K562 (cell line): ENCODE measurements at regions not wholly inside any gene's neighbourhood (a gene's known extent, or its start where the extent isn't known, plus 50 kb on each side); places are given as distances from the start of the nearest gene placed in this dataset.

Source experiments
- ATAC-seq: fragments of 200-7000 bp; cut with Tn5 transposase; 3 replicates; pipeline ENCODE4 v1.9.1; 2020; ENCODE audit warnings: moderate library complexity
- BruUV-seq: library from RNA; stranded (reverse); fragments of 400-500 nt; replicated peaks from 2 replicates; lab custom pipeline; 2021; lab: Mats Ljungman, UMichigan
- CTCF ChIA-PET: fragments of 300-600 bp; formaldehyde crosslinking; extraction: SDS; loops from one replicate; lab custom pipeline; 2021; ENCODE audit warnings: low intra/inter-chr PET ratio; lab: Yijun Ruan, JAX
- POLR2A ChIA-PET: fragments of 300-600, 350-650 bp; sonication (Branson Sonifier 250); formaldehyde crosslinking; extraction: SDS; loops from one replicate; lab custom pipeline; 2021; ENCODE audit warnings: antibody characterized with exemption, inconsistent platforms; lab: Yijun Ruan, JAX
- DNase-seq, 4 experiments: peaks; one replicate each; pipeline versions ENCODE4 v3.0.0 to v3.0.0-alpha.2; 2011 to 2018; ENCODE audit warnings: low spot score in 3 of 4, mixed read lengths in 3 of 4; ENCODE audit errors: extremely low read depth in 1 of 4
- FAIRE-seq: peaks from 2 replicates; lab custom pipeline; 2011; peaks lifted over from hg19 to GRCh38; lab: Jason Lieb, UNC
- H2AFZ ChIP-seq: 2 replicates; pipeline ENCODE4 v1.6.0; 2011; ENCODE audit warnings: low read depth, low read length, control low read depth, inconsistent platforms
- H3K27ac ChIP-seq: fragments of 200-600 bp; 3 replicates; pipeline ENCODE4 v1.8.0; 2011; ENCODE audit warnings: low read depth, mild to moderate bottlenecking, control low read depth, inconsistent platforms, low read length, moderate library complexity, mixed read lengths; ENCODE audit errors: extremely low read depth
- H3K27me3 ChIP-seq, 2 experiments: fragments of 300-600 bp in 1 of 2; 2 replicates in 1 of 2; 3 replicates in 1 of 2; pipeline versions ENCODE4 v1.6.0 to v1.8.0; 2011; ENCODE audit warnings: inconsistent platforms in 2 of 2, low read length in 2 of 2, mild to moderate bottlenecking in 1 of 2, mixed read lengths in 1 of 2, moderate library complexity in 1 of 2; ENCODE audit not compliant: control insufficient read depth in 2 of 2, insufficient read depth in 2 of 2
- H3K36me3 ChIP-seq: fragments of 300-600 bp; 3 replicates; pipeline ENCODE4 v1.8.0; 2011; ENCODE audit warnings: mild to moderate bottlenecking, low read length, inconsistent platforms; ENCODE audit not compliant: control insufficient read depth, insufficient read depth
- H3K4me1 ChIP-seq, 2 experiments: fragments of 200-600 bp in 1 of 2; replicated peaks in 1 of 2; 2 replicates in 1 of 2; 3 replicates in 1 of 2; pipeline versions ENCODE4 v1.5.1 to v1.8.0; 2011; ENCODE audit warnings: inconsistent platforms in 2 of 2, low read length in 2 of 2, mild to moderate bottlenecking in 1 of 2, mixed read lengths in 1 of 2, moderate library complexity in 1 of 2; ENCODE audit not compliant: control insufficient read depth in 2 of 2, insufficient read depth in 2 of 2
- H3K4me2 ChIP-seq: 2 replicates; pipeline ENCODE4 v1.6.1; 2011; ENCODE audit warnings: low read length, control low read depth, inconsistent platforms, mixed read lengths; ENCODE audit not compliant: insufficient read depth
- H3K4me3 ChIP-seq: fragments of 200-600 bp; sonication (generic), shearing (Covaris generic); 2 replicates; pipeline ENCODE4 v1.5.1; 2016; ENCODE audit warnings: control low read depth, inconsistent platforms
- H3K79me2 ChIP-seq: fragments of 200-600 bp; 3 replicates; pipeline ENCODE4 v1.8.0; 2011; ENCODE audit warnings: low read length, inconsistent platforms; ENCODE audit not compliant: control insufficient read depth, insufficient read depth
- H3K9ac ChIP-seq, 2 experiments: 2 replicates each; pipeline versions ENCODE4 v1.6.0 to v1.6.1; 2011; ENCODE audit warnings: low read depth in 2 of 2, low read length in 2 of 2, control low read depth in 1 of 2, inconsistent platforms in 1 of 2, mild to moderate bottlenecking in 1 of 2, mixed read lengths in 1 of 2; ENCODE audit not compliant: insufficient read depth in 1 of 2
- H3K9me1 ChIP-seq: one replicate; pipeline ENCODE4 v1.6.0; 2011; ENCODE audit warnings: inconsistent platforms, mild to moderate bottlenecking, low read length, moderate library complexity; ENCODE audit not compliant: control insufficient read depth, insufficient read depth
- H3K9me3 ChIP-seq: replicated peaks from 2 replicates; pipeline ENCODE4 v1.5.1; 2011; ENCODE audit warnings: low read depth, low read length, inconsistent platforms; ENCODE audit not compliant: control insufficient read depth, insufficient read depth
- H4K20me1 ChIP-seq: replicated peaks from 2 replicates; pipeline ENCODE4 v1.6.1; 2011; ENCODE audit warnings: low read length, inconsistent platforms, mixed read lengths; ENCODE audit not compliant: control insufficient read depth, insufficient read depth
- HNRNPLL ChIP-seq: fragments of 200-400 bp; formaldehyde crosslinking; IDR thresholded peaks from 2 replicates; pipeline ENCODE4 v1.6.1; 2017; ENCODE audit warnings: low read length, low read depth, mild to moderate bottlenecking; ENCODE audit not compliant: poor library complexity, severe bottlenecking
- KDM5B ChIP-seq: fragments of 200-600 bp; sonication (generic); IDR thresholded peaks from 2 replicates; pipeline ENCODE4 v1.6.1; 2012; ENCODE audit warnings: low read depth, mild to moderate bottlenecking, moderate library complexity, low read length, control low read depth, inconsistent platforms; ENCODE audit not compliant: insufficient replicate concordance
- NFIC ChIP-seq: fragments of 450-650 bp; IDR thresholded peaks from 2 replicates; pipeline ENCODE4 v1.6.1; 2017; ENCODE audit warnings: mild to moderate bottlenecking, inconsistent platforms
- NFXL1 ChIP-seq: fragments of 450-650 bp; formaldehyde crosslinking; IDR thresholded peaks from 2 replicates; pipeline ENCODE4 v1.4.0; 2021; ENCODE audit warnings: mild to moderate bottlenecking
- NUFIP1 ChIP-seq: fragments of 450-650 bp; IDR thresholded peaks from 2 replicates; pipeline ENCODE4 v1.6.1; 2018; ENCODE audit not compliant: partially characterized antibody
- POLR3A ChIP-seq: IDR thresholded peaks from 2 replicates; pipeline ENCODE4 v1.6.1; 2011; ENCODE audit warnings: borderline replicate concordance, mild to moderate bottlenecking, moderate library complexity; ENCODE audit not compliant: insufficient read length, insufficient read depth; ENCODE audit errors: extremely low read depth
- POU5F1 ChIP-seq: fragments of 150-350 bp; IDR thresholded peaks from 2 replicates; pipeline ENCODE4 v1.6.1; 2014; ENCODE audit warnings: borderline replicate concordance, low read length, low read depth, mild to moderate bottlenecking; ENCODE audit not compliant: partially characterized antibody
- PRPF4 ChIP-seq: fragments of 200-400 bp; formaldehyde crosslinking; IDR thresholded peaks from one replicate; pipeline ENCODE4 v1.6.1; 2017; ENCODE audit warnings: low read length, low read depth, mild to moderate bottlenecking; ENCODE audit not compliant: insufficient read depth, poor library complexity, severe bottlenecking
- RAD21 ChIP-seq, 2 experiments: fragments of 250-450 bp in 1 of 2; fragments of 450-650 bp in 1 of 2; sonication (Bioruptor Pico) in 1 of 2; formaldehyde crosslinking in 1 of 2; IDR thresholded peaks in 1 of 2; conservative IDR thresholded peaks in 1 of 2; 2 replicates each; pipeline versions ENCODE4 v1.4.0 to v1.8.0; 2020 to 2022; ENCODE audit warnings: mild to moderate bottlenecking in 2 of 2, moderate library complexity in 1 of 2
- RFX1 ChIP-seq: fragments of 450-650 bp; IDR thresholded peaks from 2 replicates; pipeline ENCODE4 v1.6.1; 2016; ENCODE audit warnings: mild to moderate bottlenecking, moderate library complexity
- UBTF ChIP-seq, 2 experiments: IDR thresholded peaks; 2 replicates each; pipeline ENCODE4 v1.6.1; 2012; ENCODE audit warnings: improper control_type of control experiment in 2 of 2, low read depth in 2 of 2, low read length in 2 of 2, borderline replicate concordance in 1 of 2
- ZFPM2 ChIP-seq: fragments of 250-450 bp; sonication (Bioruptor Pico); IDR thresholded peaks from 2 replicates; pipeline ENCODE4 v1.5.1; 2022; ENCODE audit warnings: mild to moderate bottlenecking
- ZNF175 ChIP-seq: fragments of 200-800 bp; sonication (Bioruptor generic); IDR thresholded peaks from 2 replicates; pipeline ENCODE4 v1.6.1; 2016; ENCODE audit warnings: low read depth, mild to moderate bottlenecking, missing genetic modification characterization, missing compliant biosample characterization
- ZNF184 ChIP-seq: sonication (generic); formaldehyde crosslinking; IDR thresholded peaks from 2 replicates; pipeline ENCODE4 v1.5.0; 2020; ENCODE audit warnings: missing genetic modification reagents
- ZNF311 ChIP-seq: fragments of 250-450 bp; sonication (Bioruptor Pico); IDR thresholded peaks from 2 replicates; pipeline ENCODE4 v1.4.0; 2020; ENCODE audit warnings: mild to moderate bottlenecking, moderate library complexity
- ZNF76 ChIP-seq: fragments of 250-450 bp; sonication (Bioruptor Pico); IDR thresholded peaks from 2 replicates; pipeline ENCODE4 v1.4.0; 2020; ENCODE audit warnings: mild to moderate bottlenecking, moderate library complexity, borderline replicate concordance
- WGBS: fragments of 100-300 bp; shearing (Covaris generic); methylation state at CpG from one replicate; pipeline ENCODE4 v1.1.6; 2016; ENCODE audit warnings: low coverage, mixed read lengths; ENCODE audit not compliant: insufficient coverage; ENCODE audit errors: missing lambda C conversion rate; 5-methylcytosine and 5-hydroxymethylcytosine counted together
- in situ Hi-C: fragments of 300-500 bp; cut with MboI; formaldehyde crosslinking; loops from 4 replicates; pipeline ENCODE4 v1.15.0; 2018; ENCODE audit warnings: inconsistent platforms, mixed read lengths
- intact Hi-C: fragments of 100-400 bp; cut with micrococcal nuclease; formaldehyde crosslinking; loops from 2 replicates; pipeline ENCODE4 v1.14.2; 2022
- TF ChIP-seq, protein P1 (sequence below): sonication (generic); formaldehyde crosslinking; IDR thresholded peaks from 2 replicates; pipeline ENCODE4 v1.8.1; 2022; ENCODE audit warnings: missing genetic modification reagents

- TF ChIP-seq POU5F1 = no peak
- TF ChIP-seq ZNF184 (CRISPR knock-in tag) = no peak
These were observed 429.8 kb upstream of the CCDC196 start (continued) for GRCh38 chr14:66056268-66056907.

- Histone ChIP-seq H3K4me2 (no peak overlapping the region), H3K4me3 (no peak overlapping the region), H3K9me1 (no peaks in the 10 kb centered on the region), H2AFZ (no peak overlapping the region), H3K27ac (no peak overlapping the region), H4K20me1 (no peaks in the 10 kb centered on the region; the same call in 1 of the 2 replicates), H3K4me1 (no peaks in the 10 kb centered on the region), H3K36me3 (no peaks in the 10 kb centered on the region), H3K27me3 (no peaks in the 10 kb centered on the region), H3K9me3 (no peaks in the 10 kb centered on the region), H3K9ac (no peak overlapping the region), H3K79me2 (no peaks in the 10 kb centered on the region)
- FAIRE-seq (no peak), ATAC-seq (no peak), DNase-seq (no peak)
- intact Hi-C loops (no loop called here), in situ Hi-C loops (loop anchor here (25.0 kb wide), 2 partner anchors 645 to 895 kb away; partner anchors contain the start of gene FUT8)
- ChIA-PET POLR2A (no interaction called here), CTCF (no interaction called here)
- no CpG with 5 or more reads among the region's 1 CpG for WGBS
- no TSS peak for BruUV-seq
- TF ChIP-seq NFXL1 (CRISPR knock-in tag) = no peak
- TF ChIP-seq ZNF311 (CRISPR knock-in tag) = no peak
- TF ChIP-seq ZFPM2 = no peak
- no peak for TF ChIP-seq PRPF4
- no peak for TF ChIP-seq RAD21 (CRISPR knock-in tag; conservative IDR thresholded peaks at IDR 0.05 in 1 of 2, IDR thresholded peaks at IDR 0.05 in 1 of 2)
- no peak for TF ChIP-seq NFIC
- TF ChIP-seq ZNF76 (CRISPR knock-in tag) = no peak
- TF ChIP-seq HNRNPLL = no peak
- TF ChIP-seq UBTF (IDR thresholded peaks at IDR 0.05; ENCODE audit: borderline replicate concordance in 1 of 2, low read depth in 2 of 2, low read length in 2 of 2) = no peak
- no peak for TF ChIP-seq KDM5B
- TF ChIP-seq ZNF175 = no peak
- no peak for TF ChIP-seq RFX1
- TF ChIP-seq POLR3A = no peak
- no peak for TF ChIP-seq NUFIP1
- TF ChIP-seq, protein P1, sequence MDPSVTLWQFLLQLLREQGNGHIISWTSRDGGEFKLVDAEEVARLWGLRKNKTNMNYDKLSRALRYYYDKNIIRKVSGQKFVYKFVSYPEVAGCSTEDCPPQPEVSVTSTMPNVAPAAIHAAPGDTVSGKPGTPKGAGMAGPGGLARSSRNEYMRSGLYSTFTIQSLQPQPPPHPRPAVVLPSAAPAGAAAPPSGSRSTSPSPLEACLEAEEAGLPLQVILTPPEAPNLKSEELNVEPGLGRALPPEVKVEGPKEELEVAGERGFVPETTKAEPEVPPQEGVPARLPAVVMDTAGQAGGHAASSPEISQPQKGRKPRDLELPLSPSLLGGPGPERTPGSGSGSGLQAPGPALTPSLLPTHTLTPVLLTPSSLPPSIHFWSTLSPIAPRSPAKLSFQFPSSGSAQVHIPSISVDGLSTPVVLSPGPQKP (CRISPR knock-in tag) = no peak
These were observed 429.1 kb upstream of the CCDC196 start for GRCh38 chr14:66056926-66057552.
